Sigmoid colon (tissue), 4 donors: ENCODE measurements at regions not wholly inside any gene's neighbourhood (a gene's known extent, or its start where the extent isn't known, plus 50 kb on each side); places are given as distances from the start of the nearest gene placed in this dataset.

Experiments used
- EP300 ChIP-seq, 4 donors: sonication (generic); formaldehyde crosslinking; IDR thresholded peaks; one replicate each; pipeline ENCODE4 v1.6.1; 2017; ENCODE audit warnings: antibody characterized with exemption in 4 of 4
- POLR2A ChIP-seq, 2 donors: fragments of 450-650 bp; IDR thresholded peaks; one replicate each; pipeline ENCODE4 v1.6.1; 2016; ENCODE audit warnings: antibody characterized with exemption in 2 of 2, mild to moderate bottlenecking in 2 of 2, moderate library complexity in 2 of 2
- POLR2AphosphoS5 ChIP-seq, 4 donors: sonication (generic); formaldehyde crosslinking; IDR thresholded peaks; one replicate each; pipeline ENCODE4 v1.6.1; 2017; ENCODE audit warnings: antibody characterized with exemption in 4 of 4
- TF ChIP-seq, protein P1 (sequence below), 4 experiments: fragments of 450-650 bp in 3 of 4; fragments of 200-600 bp in 1 of 4; IDR thresholded peaks; one replicate each; pipeline ENCODE4 v1.5.1; 2016 to 2019; ENCODE audit warnings: antibody characterized with exemption in 4 of 4, mild to moderate bottlenecking in 3 of 4, moderate library complexity in 2 of 4

GRCh38 chr2:173448938-173449471 is 94.3 kb downstream of the CDCA7 start:
- TF ChIP-seq POLR2A (IDR thresholded peaks at IDR 0.05): no peak
- no peak for TF ChIP-seq POLR2AphosphoS5 (IDR thresholded peaks at IDR 0.05)
- TF ChIP-seq, protein P1, sequence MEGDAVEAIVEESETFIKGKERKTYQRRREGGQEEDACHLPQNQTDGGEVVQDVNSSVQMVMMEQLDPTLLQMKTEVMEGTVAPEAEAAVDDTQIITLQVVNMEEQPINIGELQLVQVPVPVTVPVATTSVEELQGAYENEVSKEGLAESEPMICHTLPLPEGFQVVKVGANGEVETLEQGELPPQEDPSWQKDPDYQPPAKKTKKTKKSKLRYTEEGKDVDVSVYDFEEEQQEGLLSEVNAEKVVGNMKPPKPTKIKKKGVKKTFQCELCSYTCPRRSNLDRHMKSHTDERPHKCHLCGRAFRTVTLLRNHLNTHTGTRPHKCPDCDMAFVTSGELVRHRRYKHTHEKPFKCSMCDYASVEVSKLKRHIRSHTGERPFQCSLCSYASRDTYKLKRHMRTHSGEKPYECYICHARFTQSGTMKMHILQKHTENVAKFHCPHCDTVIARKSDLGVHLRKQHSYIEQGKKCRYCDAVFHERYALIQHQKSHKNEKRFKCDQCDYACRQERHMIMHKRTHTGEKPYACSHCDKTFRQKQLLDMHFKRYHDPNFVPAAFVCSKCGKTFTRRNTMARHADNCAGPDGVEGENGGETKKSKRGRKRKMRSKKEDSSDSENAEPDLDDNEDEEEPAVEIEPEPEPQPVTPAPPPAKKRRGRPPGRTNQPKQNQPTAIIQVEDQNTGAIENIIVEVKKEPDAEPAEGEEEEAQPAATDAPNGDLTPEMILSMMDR (IDR thresholded peaks at IDR 0.05): peak in 3 of 4 experiments; percentile 34 to 75 (median 52)
- TF ChIP-seq EP300 (IDR thresholded peaks at IDR 0.05): no peak
